Peyer's patch (tissue), 4 donors: ENCODE measurements at regions not wholly inside any gene's neighbourhood (a gene's known extent, or its start where the extent isn't known, plus 50 kb on each side); places are given as distances from the start of the nearest gene placed in this dataset.

ENCODE experiments used
- DNase-seq, 3 donors: peaks; one replicate each; pipeline ENCODE4 v3.0.0-alpha.2; 2017 to 2019
- H3K27ac ChIP-seq, 4 donors: fragments of 200-600 bp; sonication (generic); one replicate each; pipeline ENCODE4 v1.5.1; 2016 to 2019
- H3K27me3 ChIP-seq, 2 donors: fragments of 200-600 bp; sonication (generic); one replicate each; pipeline ENCODE4 v1.5.1; 2019
- H3K36me3 ChIP-seq, 3 donors: fragments of 200-600 bp; sonication (generic); one replicate each; pipeline ENCODE4 v1.5.1; 2016 to 2019
- H3K4me1 ChIP-seq, 4 donors: fragments of 200-600 bp; sonication (generic); one replicate each; pipeline ENCODE4 v1.5.1; 2016 to 2019
- H3K4me3 ChIP-seq, 4 donors: fragments of 200-600 bp; sonication (generic); 1 replicate in 3 of 4; 2 replicates in 1 of 4; pipeline ENCODE4 v1.5.1; 2016 to 2019; ENCODE audit warnings: mild to moderate bottlenecking in 1 of 4
- H3K9me3 ChIP-seq, 4 donors: fragments of 200-600 bp; sonication (generic); one replicate each; pipeline ENCODE4 v1.5.1; 2016 to 2019; ENCODE audit warnings: mild to moderate bottlenecking in 1 of 4
- POLR2A ChIP-seq, 2 donors: fragments of 450-650 bp; IDR thresholded peaks; one replicate each; pipeline ENCODE4 v1.5.1; 2017; ENCODE audit warnings: antibody characterized with exemption in 2 of 2, mild to moderate bottlenecking in 2 of 2, moderate library complexity in 2 of 2
- TF ChIP-seq, protein P1 (sequence below), 6 experiments: fragments of 450-650 bp in 4 of 6; fragments of 200-600 bp in 2 of 6; sonication (generic) in 1 of 6; IDR thresholded peaks; one replicate each; pipeline ENCODE4 v1.5.1; 2017 to 2019; ENCODE audit warnings: antibody characterized with exemption in 6 of 6, mild to moderate bottlenecking in 3 of 6, moderate library complexity in 1 of 6

DNA sequence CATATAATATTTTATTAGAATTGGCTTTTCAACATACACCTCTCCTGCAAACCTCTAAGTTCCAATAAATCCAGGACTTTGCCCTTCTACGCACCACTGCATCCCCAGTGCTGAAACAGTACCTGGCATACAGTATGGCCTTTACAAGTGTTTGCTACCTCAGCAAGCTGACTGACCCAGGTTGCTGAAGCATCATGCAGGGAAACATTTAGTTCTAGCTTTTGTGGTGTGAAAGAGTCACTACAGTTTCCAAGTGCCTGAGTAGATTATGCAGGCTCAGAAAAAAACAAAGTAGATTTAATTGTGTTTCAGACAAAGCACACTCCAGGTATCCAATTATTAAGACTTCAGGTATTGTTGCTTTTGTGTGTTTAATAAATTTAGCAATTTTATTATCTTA lies 614.2 kb upstream of the NRSN1 start:
- H3K27ac ChIP-seq: no peak overlapping the region
- no peak overlapping the region for H3K4me3 ChIP-seq
- no peaks in the 10 kb centered on the region for H3K36me3 ChIP-seq
- no peak for DNase-seq
- no peaks in the 10 kb centered on the region for H3K9me3 ChIP-seq
- H3K27me3 ChIP-seq: no peaks in the 10 kb centered on the region
- no peak for TF ChIP-seq POLR2A (IDR thresholded peaks at IDR 0.05)
- TF ChIP-seq, protein P1, sequence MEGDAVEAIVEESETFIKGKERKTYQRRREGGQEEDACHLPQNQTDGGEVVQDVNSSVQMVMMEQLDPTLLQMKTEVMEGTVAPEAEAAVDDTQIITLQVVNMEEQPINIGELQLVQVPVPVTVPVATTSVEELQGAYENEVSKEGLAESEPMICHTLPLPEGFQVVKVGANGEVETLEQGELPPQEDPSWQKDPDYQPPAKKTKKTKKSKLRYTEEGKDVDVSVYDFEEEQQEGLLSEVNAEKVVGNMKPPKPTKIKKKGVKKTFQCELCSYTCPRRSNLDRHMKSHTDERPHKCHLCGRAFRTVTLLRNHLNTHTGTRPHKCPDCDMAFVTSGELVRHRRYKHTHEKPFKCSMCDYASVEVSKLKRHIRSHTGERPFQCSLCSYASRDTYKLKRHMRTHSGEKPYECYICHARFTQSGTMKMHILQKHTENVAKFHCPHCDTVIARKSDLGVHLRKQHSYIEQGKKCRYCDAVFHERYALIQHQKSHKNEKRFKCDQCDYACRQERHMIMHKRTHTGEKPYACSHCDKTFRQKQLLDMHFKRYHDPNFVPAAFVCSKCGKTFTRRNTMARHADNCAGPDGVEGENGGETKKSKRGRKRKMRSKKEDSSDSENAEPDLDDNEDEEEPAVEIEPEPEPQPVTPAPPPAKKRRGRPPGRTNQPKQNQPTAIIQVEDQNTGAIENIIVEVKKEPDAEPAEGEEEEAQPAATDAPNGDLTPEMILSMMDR (IDR thresholded peaks at IDR 0.05): no peak
- H3K4me1 ChIP-seq: no peaks in the 10 kb centered on the region

DNA sequence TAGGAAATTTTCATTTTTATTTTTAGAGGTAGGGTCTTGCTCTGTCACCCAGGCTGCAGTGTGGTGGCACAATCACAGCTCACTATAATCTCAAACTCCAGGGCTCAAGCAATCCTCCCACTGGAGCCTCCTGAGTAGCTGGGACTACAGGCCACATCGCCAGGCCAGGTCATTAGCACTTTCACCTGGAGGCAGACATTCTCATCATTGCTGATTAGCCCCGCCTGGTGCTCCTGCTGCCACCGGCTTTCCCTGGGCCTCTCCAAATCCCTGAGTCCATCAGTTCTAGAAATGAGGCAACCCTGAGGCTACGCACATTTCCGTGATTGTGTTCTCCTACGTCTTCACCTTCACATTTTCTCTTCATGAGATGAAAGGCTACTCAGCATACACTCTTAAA lies 607.7 kb upstream of the NRSN1 start:
- H3K27ac ChIP-seq: no peak overlapping the region
- no peak for TF ChIP-seq POLR2A (IDR thresholded peaks at IDR 0.05)
- TF ChIP-seq, protein P1 (IDR thresholded peaks at IDR 0.05): no peak
- H3K36me3 ChIP-seq: no peaks in the 10 kb centered on the region
- no peaks in the 10 kb centered on the region for H3K4me1 ChIP-seq
- DNase-seq: no peak
- H3K4me3 ChIP-seq: no peak overlapping the region
- H3K27me3 ChIP-seq: no peaks in the 10 kb centered on the region
- no peaks in the 10 kb centered on the region for H3K9me3 ChIP-seq

DNA sequence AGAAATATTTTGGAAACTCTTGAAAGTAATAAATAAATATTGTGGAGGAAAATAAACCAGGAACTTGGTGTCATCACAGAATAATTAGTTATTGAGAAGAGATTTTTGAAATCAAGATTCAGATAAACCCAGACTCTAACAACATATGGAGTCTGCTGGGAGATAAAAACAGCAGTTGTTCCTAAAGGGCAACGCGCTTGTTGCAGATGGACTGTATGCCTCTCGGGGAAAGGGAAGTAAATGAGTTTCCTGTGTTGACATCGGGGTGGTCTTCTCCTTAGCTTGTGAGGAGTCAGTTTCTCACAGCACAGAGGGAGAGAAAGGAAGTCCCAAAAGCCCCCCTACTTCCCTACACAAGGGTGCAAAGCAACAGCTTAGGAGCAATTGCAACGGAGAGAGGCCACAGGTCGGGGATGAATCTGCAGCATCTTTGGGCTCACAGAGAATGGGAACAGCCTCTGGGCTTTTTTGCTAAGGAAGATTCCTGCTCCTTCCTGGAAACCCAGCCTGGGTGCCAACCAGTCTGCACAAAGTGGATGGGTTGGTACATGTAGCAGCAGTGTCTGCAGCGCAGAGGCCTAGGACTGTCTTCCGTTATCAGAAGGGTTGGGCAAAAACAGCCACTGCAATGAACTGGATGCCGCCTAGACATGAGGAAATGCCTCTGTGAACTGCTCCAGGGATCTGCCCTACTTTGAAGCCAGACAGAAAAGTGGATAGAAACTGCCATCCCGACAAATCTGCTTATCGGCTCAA lies 603.0 kb upstream of the NRSN1 start:
- H3K4me3 ChIP-seq: no peak overlapping the region
- no peaks in the 10 kb centered on the region for H3K4me1 ChIP-seq
- no peak for DNase-seq
- H3K27ac ChIP-seq: no peak overlapping the region
- no peaks in the 10 kb centered on the region for H3K36me3 ChIP-seq
- no peaks in the 10 kb centered on the region for H3K9me3 ChIP-seq
- no peaks in the 10 kb centered on the region for H3K27me3 ChIP-seq
- TF ChIP-seq, protein P1 (IDR thresholded peaks at IDR 0.05): no peak
- TF ChIP-seq POLR2A (IDR thresholded peaks at IDR 0.05): no peak

DNA sequence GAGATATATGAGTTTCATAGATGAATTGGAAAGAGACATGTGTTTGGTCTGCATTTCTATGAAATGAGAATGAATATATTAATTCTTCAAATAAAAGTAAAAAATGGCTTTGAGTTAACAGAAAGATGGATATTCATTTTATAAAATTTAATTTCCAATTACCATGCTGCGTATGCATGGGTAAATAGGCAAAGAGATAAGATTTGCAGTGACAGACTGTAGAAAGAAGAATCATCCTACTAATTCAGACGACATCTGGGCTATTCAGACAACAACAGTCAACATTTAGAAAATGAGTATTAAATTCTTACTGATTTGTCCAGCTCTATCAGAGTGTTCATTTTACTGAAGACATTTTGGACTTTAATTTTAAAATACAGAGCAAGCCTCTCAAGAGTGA lies 602.2 kb upstream of the NRSN1 start:
- no peaks in the 10 kb centered on the region for H3K9me3 ChIP-seq
- no peak overlapping the region for H3K4me3 ChIP-seq
- H3K36me3 ChIP-seq: no peaks in the 10 kb centered on the region
- H3K27me3 ChIP-seq: no peaks in the 10 kb centered on the region
- H3K4me1 ChIP-seq: no peaks in the 10 kb centered on the region
- no peak overlapping the region for H3K27ac ChIP-seq
- TF ChIP-seq POLR2A (IDR thresholded peaks at IDR 0.05): no peak
- TF ChIP-seq, protein P1 (IDR thresholded peaks at IDR 0.05): no peak
- DNase-seq: no peak

DNA sequence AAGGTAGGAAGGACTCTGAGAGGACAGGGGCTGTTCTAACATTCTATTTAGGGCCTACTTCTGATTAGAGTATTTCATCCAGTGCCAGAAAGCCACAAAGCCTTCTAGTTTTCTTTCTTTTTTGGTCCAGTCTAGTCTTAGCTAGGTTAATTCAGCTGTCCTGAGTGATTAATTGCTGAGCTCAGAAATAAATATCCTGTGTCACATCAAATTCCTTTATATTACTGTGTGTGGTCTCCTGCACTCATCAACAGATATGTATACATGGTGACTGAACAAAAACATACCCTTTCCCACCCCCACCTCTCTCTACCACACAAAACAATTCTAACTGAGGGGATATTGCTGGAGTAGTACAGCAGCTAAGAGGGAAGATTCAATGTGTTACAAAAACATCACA lies 601.5 kb upstream of the NRSN1 start:
- Histone ChIP-seq H3K4me1 (no peaks in the 10 kb centered on the region), H3K4me3 (no peak overlapping the region), H3K9me3 (no peaks in the 10 kb centered on the region), H3K27me3 (no peaks in the 10 kb centered on the region), H3K27ac (no peak overlapping the region), H3K36me3 (no peaks in the 10 kb centered on the region)
- no peak for DNase-seq
- TF ChIP-seq POLR2A (IDR thresholded peaks at IDR 0.05): no peak
- TF ChIP-seq, protein P1 (IDR thresholded peaks at IDR 0.05): no peak

DNA sequence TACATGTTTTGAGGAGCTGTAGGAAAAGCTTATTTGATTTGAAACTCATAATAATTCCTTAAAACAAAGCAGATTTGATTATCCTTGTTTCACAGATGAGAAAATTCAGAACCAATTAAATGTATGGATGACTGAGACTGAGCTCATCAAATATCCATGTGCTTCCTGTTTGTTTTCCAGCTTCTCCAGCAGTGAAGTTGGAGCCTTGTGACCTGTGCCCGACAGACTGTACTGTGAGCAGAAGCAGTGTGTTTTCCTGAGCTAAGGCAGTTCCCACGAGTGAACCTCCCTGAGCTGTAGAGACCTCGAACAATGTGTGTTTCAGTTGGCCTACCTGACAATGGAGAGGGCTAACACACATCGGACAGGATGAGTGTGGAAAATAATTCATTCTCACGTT lies 599.5 kb upstream of the NRSN1 start:
- H3K4me1 ChIP-seq: no peaks in the 10 kb centered on the region
- no peaks in the 10 kb centered on the region for H3K9me3 ChIP-seq
- TF ChIP-seq POLR2A (IDR thresholded peaks at IDR 0.05): no peak
- TF ChIP-seq, protein P1 (IDR thresholded peaks at IDR 0.05): no peak
- no peak overlapping the region for H3K4me3 ChIP-seq
- no peak overlapping the region for H3K27ac ChIP-seq
- H3K27me3 ChIP-seq: no peaks in the 10 kb centered on the region
- H3K36me3 ChIP-seq: no peaks in the 10 kb centered on the region
- DNase-seq: no peak
